GM23338 (cell line): ENCODE measurements at regions not wholly inside any gene's neighbourhood (a gene's known extent, or its start where the extent isn't known, plus 50 kb on each side); places are given as distances from the start of the nearest gene placed in this dataset.

Experiments
- CREB1 ChIP-seq: fragments of 250-450 bp; sonication (Bioruptor Pico); IDR thresholded peaks from 2 replicates; pipeline ENCODE4 v1.5.0; 2020; ENCODE audit warnings: low read depth, mild to moderate bottlenecking, moderate library complexity
- ETS1 ChIP-seq: IDR thresholded peaks from 2 replicates; pipeline ENCODE4 v1.6.1; 2016; ENCODE audit warnings: antibody characterized with exemption
- EZH2 ChIP-seq: fragments of 200-600 bp; sonication (generic); IDR thresholded peaks from one replicate; pipeline ENCODE4 v1.8.0; 2017; ENCODE audit warnings: antibody characterized with exemption, mild to moderate bottlenecking, low read depth; ENCODE audit not compliant: unreplicated experiment
- EZH2phosphoT487 ChIP-seq: fragments of 200-600 bp; sonication (generic); IDR thresholded peaks from one replicate; pipeline ENCODE4 v1.8.1; 2018; ENCODE audit warnings: antibody characterized with exemption; ENCODE audit not compliant: unreplicated experiment
- JUNB ChIP-seq: IDR thresholded peaks from one replicate; pipeline ENCODE4 v1.6.1; 2016; ENCODE audit warnings: antibody characterized with exemption; ENCODE audit not compliant: unreplicated experiment
- POLR2AphosphoS5 ChIP-seq: IDR thresholded peaks from 2 replicates; pipeline ENCODE4 v1.6.1; 2016; ENCODE audit warnings: antibody characterized with exemption, low read depth
- REST ChIP-seq: IDR thresholded peaks from one replicate; pipeline ENCODE4 v1.6.1; 2018; ENCODE audit warnings: antibody characterized with exemption; ENCODE audit not compliant: unreplicated experiment
- ZNF114 ChIP-seq: fragments of 250-450 bp; sonication (Bioruptor Pico); IDR thresholded peaks from 2 replicates; pipeline ENCODE4 v1.5.0; 2020; ENCODE audit warnings: mild to moderate bottlenecking, moderate library complexity
- TF ChIP-seq, protein P1 (sequence below), 2 experiments: fragments of 200-600 bp in 1 of 2; sonication (generic) in 1 of 2; conservative IDR thresholded peaks; 2 replicates each; pipeline versions ENCODE4 v1.5.1 to v1.6.1; 2016 to 2017; ENCODE audit warnings: antibody characterized with exemption in 2 of 2, low read depth in 2 of 2, mild to moderate bottlenecking in 2 of 2, moderate library complexity in 1 of 2

- TF ChIP-seq, protein P1, sequence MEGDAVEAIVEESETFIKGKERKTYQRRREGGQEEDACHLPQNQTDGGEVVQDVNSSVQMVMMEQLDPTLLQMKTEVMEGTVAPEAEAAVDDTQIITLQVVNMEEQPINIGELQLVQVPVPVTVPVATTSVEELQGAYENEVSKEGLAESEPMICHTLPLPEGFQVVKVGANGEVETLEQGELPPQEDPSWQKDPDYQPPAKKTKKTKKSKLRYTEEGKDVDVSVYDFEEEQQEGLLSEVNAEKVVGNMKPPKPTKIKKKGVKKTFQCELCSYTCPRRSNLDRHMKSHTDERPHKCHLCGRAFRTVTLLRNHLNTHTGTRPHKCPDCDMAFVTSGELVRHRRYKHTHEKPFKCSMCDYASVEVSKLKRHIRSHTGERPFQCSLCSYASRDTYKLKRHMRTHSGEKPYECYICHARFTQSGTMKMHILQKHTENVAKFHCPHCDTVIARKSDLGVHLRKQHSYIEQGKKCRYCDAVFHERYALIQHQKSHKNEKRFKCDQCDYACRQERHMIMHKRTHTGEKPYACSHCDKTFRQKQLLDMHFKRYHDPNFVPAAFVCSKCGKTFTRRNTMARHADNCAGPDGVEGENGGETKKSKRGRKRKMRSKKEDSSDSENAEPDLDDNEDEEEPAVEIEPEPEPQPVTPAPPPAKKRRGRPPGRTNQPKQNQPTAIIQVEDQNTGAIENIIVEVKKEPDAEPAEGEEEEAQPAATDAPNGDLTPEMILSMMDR (conservative IDR thresholded peaks at IDR 0.05; ENCODE audit: low read depth in 2 of 2): no peak
- TF ChIP-seq REST (no peak), EZH2 (no peak), POLR2AphosphoS5 (no peak), JUNB (no peak), EZH2phosphoT487 (no peak), CREB1 (CRISPR knock-in tag) (no peak), ZNF114 (CRISPR knock-in tag) (no peak), ETS1 (no peak)
Measured at GRCh38 chr10:36634916-36635315, 490.5 kb upstream of the ANKRD30A start.
